ENCODE measurements at regions not wholly inside any gene's neighbourhood (a gene's known extent, or its start where the extent isn't known, plus 50 kb on each side); places are given as distances from the start of the nearest gene placed in this dataset.

- DNase-seq (ENCODE audit: extremely low spot score) = no peak
- peaks cover 0 to 10% (median 0%) of the 10 kb centered on the region in 4 donors for H3K4me1 ChIP-seq
- no peaks in the 10 kb centered on the region for H3K36me3 ChIP-seq
- H3K4me3 ChIP-seq = no peak overlapping the region
- H3K27me3 ChIP-seq = peaks cover 0 to 35% (median 0%) of the 10 kb centered on the region in 4 donors
- H3K27ac ChIP-seq (replicated peaks in 1 of 4) = no peak overlapping the region
- TF ChIP-seq CTCF (IDR thresholded peaks at IDR 0.05) = no peak
- TF ChIP-seq POLR2A (IDR thresholded peaks at IDR 0.05; ENCODE audit: low read depth) = no peak
- no peak for TF ChIP-seq POLR2AphosphoS5 (IDR thresholded peaks at IDR 0.05)
- TF ChIP-seq EP300 (IDR thresholded peaks at IDR 0.05) = no peak
- intact Hi-C loops (cut with DNase I) = no loop called here
- no peaks in the 10 kb centered on the region for H3K9me3 ChIP-seq
- WGBS = 46% methylated on average over 18 of the region's 24 CpGs
These were observed 94.0 kb upstream of the PPP2R2D start for GRCh38 chr10:131806646-131807317.

GRCh38 chr10:131808370-131808930, 92.4 kb upstream of the PPP2R2D start:
- 74% methylated on average over 9 of the region's 10 CpGs for WGBS
- peaks cover 0 to 44% (median 0%) of the 10 kb centered on the region in 4 donors for H3K27me3 ChIP-seq
- DNase-seq (ENCODE audit: extremely low spot score) = no peak
- no peaks in the 10 kb centered on the region for H3K9me3 ChIP-seq
- no peak overlapping the region for H3K4me3 ChIP-seq
- no peaks in the 10 kb centered on the region for H3K36me3 ChIP-seq
- TF ChIP-seq POLR2A (IDR thresholded peaks at IDR 0.05; ENCODE audit: low read depth) = no peak
- no peak for TF ChIP-seq POLR2AphosphoS5 (IDR thresholded peaks at IDR 0.05)
- TF ChIP-seq EP300 (IDR thresholded peaks at IDR 0.05) = no peak
- no peak for TF ChIP-seq CTCF (IDR thresholded peaks at IDR 0.05)
- peaks cover 0 to 10% (median 0%) of the 10 kb centered on the region in 4 donors for H3K4me1 ChIP-seq
- H3K27ac ChIP-seq (replicated peaks in 1 of 4) = no peak overlapping the region
- intact Hi-C loops (cut with DNase I) = no loop called here

- DNase-seq (ENCODE audit: extremely low spot score) = no peak
- Histone ChIP-seq H3K4me3 (no peak overlapping the region), H3K4me1 (peaks cover 0 to 10% (median 0%) of the 10 kb centered on the region in 4 donors), H3K9me3 (no peaks in the 10 kb centered on the region), H3K27ac (replicated peaks in 1 of 4) (no peak overlapping the region), H3K27me3 (peaks cover 0 to 44% (median 0%) of the 10 kb centered on the region in 4 donors), H3K36me3 (no peaks in the 10 kb centered on the region)
- WGBS = 83% methylated on average over 16 of the region's 16 CpGs
- intact Hi-C loops (cut with DNase I) = no loop called here
- TF ChIP-seq POLR2AphosphoS5 (IDR thresholded peaks at IDR 0.05) (no peak), CTCF (IDR thresholded peaks at IDR 0.05) (no peak), EP300 (IDR thresholded peaks at IDR 0.05) (no peak), POLR2A (IDR thresholded peaks at IDR 0.05; ENCODE audit: low read depth) (no peak)
These were observed 90.6 kb upstream of the PPP2R2D start for GRCh38 chr10:131810036-131810804.

GRCh38 chr10:131810805-131811629, 89.8 kb upstream of the PPP2R2D start:
- no peaks in the 10 kb centered on the region for H3K36me3 ChIP-seq
- intact Hi-C loops (cut with DNase I) = no loop called here
- no peak overlapping the region for H3K27ac ChIP-seq (replicated peaks in 1 of 4)
- TF ChIP-seq POLR2A (IDR thresholded peaks at IDR 0.05; ENCODE audit: low read depth) = no peak
- no peak for TF ChIP-seq POLR2AphosphoS5 (IDR thresholded peaks at IDR 0.05)
- TF ChIP-seq EP300 (IDR thresholded peaks at IDR 0.05) = no peak
- TF ChIP-seq CTCF (IDR thresholded peaks at IDR 0.05) = no peak
- 90% methylated on average over 24 of the region's 25 CpGs for WGBS
- H3K9me3 ChIP-seq = no peaks in the 10 kb centered on the region
- H3K27me3 ChIP-seq = peaks cover 0 to 52% (median 0%) of the 10 kb centered on the region in 4 donors
- H3K4me3 ChIP-seq = no peak overlapping the region
- no peak for DNase-seq (ENCODE audit: extremely low spot score)
- peaks cover 0 to 10% (median 0%) of the 10 kb centered on the region in 4 donors for H3K4me1 ChIP-seq
